ENCODE measurements at regions not wholly inside any gene's neighbourhood (a gene's known extent, or its start where the extent isn't known, plus 50 kb on each side); places are given as distances from the start of the nearest gene placed in this dataset.

DNA sequence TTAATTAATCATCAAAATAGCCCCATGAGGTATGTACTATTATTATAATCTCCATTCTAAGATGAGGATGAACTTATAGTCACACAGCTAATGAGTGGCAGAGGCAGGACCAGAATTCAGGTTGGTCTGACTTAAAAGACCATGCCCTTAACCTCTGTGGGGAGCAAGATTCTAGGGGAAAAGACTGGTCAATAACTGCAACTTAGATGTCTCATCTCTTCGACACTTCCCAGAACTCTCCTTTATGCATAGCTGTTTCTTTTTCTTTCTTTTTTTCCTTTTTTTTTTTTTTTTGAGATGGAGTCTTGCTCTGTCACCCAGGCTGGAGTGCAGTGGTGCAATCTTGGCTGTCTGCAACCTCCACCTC lies 66.3 kb upstream of the RTN4 start:
- intact Hi-C loops (cut with DNase I) = no loop called here
- no peaks in the 10 kb centered on the region for H3K27me3 ChIP-seq
- DNase-seq = no peak
- no peaks in the 10 kb centered on the region for H3K36me3 ChIP-seq
- H3K9me3 ChIP-seq = no peaks in the 10 kb centered on the region
- no peak overlapping the region for H3K4me3 ChIP-seq
- H3K27ac ChIP-seq = no peak overlapping the region
- no peak overlapping the region for H3K9ac ChIP-seq (ENCODE audit: low read depth in 2 of 2, low read length in 2 of 2)
- H3K4me1 ChIP-seq = no peaks in the 10 kb centered on the region
- TF ChIP-seq CTCF (IDR thresholded peaks at IDR 0.05) = no peak

DNA sequence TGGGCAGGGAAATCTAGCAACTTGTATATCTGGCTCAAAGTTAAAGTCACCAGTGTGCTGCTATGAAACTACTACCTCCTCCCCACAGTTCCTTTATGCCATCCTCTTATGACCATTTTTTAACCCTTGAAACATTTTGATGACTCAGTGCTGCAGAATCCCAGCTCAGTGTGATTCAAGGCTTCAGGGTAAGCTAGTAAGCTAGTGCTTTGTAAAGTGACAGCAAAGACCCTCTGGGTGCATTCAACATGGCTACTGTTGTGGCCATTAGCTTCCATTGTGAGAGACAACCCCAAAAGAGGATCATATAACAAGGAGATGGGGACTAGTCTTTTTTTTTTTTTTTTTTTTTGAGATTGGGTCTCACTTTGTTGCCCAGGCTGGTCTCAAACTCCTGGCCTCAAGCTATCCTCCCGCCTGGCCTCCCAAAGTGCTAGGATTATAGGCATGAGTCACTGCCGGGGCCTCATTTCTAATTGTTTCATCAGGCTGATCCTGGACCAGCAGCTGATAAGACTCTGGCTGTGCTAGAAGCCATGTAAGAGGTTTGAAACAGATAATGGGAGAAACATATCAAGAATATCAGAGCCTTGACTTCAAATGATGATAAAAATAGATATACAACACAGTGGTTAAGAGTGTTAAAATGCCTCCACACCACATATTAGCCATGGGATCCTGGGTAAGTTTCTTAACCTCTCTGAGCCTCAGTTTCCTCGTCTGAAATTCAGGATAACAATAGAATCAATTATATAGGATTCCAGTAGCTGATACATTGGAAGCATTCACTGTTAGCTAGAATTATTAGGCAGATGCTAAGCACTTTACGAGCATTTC lies 65.7 kb upstream of the RTN4 start:
- no peak for DNase-seq
- no peaks in the 10 kb centered on the region for H3K27me3 ChIP-seq
- no peak for TF ChIP-seq CTCF (IDR thresholded peaks at IDR 0.05)
- H3K27ac ChIP-seq = no peak overlapping the region
- intact Hi-C loops (cut with DNase I) = no loop called here
- H3K4me3 ChIP-seq = no peak overlapping the region
- no peak overlapping the region for H3K9ac ChIP-seq (ENCODE audit: low read depth in 2 of 2, low read length in 2 of 2)
- no peaks in the 10 kb centered on the region for H3K4me1 ChIP-seq
- no peaks in the 10 kb centered on the region for H3K36me3 ChIP-seq
- no peaks in the 10 kb centered on the region for H3K9me3 ChIP-seq

GRCh38 chr2:55114597-55114996 lies 64.3 kb upstream of the RTN4 start:
- Histone ChIP-seq H3K36me3 (no peaks in the 10 kb centered on the region), H3K27me3 (no peaks in the 10 kb centered on the region), H3K9ac (ENCODE audit: low read depth in 2 of 2, low read length in 2 of 2) (no peak overlapping the region), H3K4me1 (peaks cover 4% of the 10 kb centered on the region), H3K9me3 (no peaks in the 10 kb centered on the region), H3K27ac (no peak overlapping the region), H3K4me3 (no peak overlapping the region)
- no peak for TF ChIP-seq CTCF (IDR thresholded peaks at IDR 0.05)
- intact Hi-C loops (cut with DNase I) = no loop called here
- no peak for DNase-seq

DNA sequence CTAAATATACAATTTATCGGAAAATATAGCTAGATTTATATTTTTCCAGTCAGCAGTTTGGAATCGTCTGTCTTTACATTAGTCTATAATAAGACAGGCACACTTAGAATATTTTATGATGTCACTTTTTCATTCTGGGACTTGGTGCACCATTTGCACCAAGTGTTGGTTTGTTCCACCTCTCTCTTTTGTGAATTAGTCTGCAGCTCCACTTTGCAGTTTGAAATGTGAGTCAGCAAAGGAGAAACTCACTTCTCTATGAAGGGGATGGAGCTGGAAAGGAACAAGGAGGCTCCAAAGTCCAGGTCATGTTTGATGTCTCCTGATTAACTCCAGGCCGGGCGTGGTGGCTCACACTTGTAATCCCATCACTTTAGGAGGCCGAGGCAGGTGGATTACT lies 63.8 kb upstream of the RTN4 start:
- intact Hi-C loops (cut with DNase I) = no loop called here
- H3K27me3 ChIP-seq = no peaks in the 10 kb centered on the region
- no peak for DNase-seq
- H3K36me3 ChIP-seq = no peaks in the 10 kb centered on the region
- no peak for TF ChIP-seq CTCF (IDR thresholded peaks at IDR 0.05)
- no peaks in the 10 kb centered on the region for H3K9me3 ChIP-seq
- no peak overlapping the region for H3K9ac ChIP-seq (ENCODE audit: low read depth in 2 of 2, low read length in 2 of 2)
- H3K27ac ChIP-seq = no peak overlapping the region
- H3K4me1 ChIP-seq = peaks cover 5% of the 10 kb centered on the region
- H3K4me3 ChIP-seq = no peak overlapping the region

- no peaks in the 10 kb centered on the region for H3K36me3 ChIP-seq
- intact Hi-C loops (cut with DNase I) = no loop called here
- H3K9ac ChIP-seq (ENCODE audit: low read depth in 2 of 2, low read length in 2 of 2) = peak overlapping the region in 1 of 2 donors; percentile 36
- peaks cover 5% of the 10 kb centered on the region for H3K4me1 ChIP-seq
- no peak for TF ChIP-seq CTCF (IDR thresholded peaks at IDR 0.05)
- no peak overlapping the region for H3K4me3 ChIP-seq
- no peaks in the 10 kb centered on the region for H3K9me3 ChIP-seq
- DNase-seq = peak; percentile 65
- peak overlapping the region; percentile 74 for H3K27ac ChIP-seq
- H3K27me3 ChIP-seq = no peaks in the 10 kb centered on the region
These were observed 62.2 kb upstream of the RTN4 start for GRCh38 chr2:55112229-55113031.
